Aorta (tissue), 5 donors: ENCODE measurements at regions not wholly inside any gene's neighbourhood (a gene's known extent, or its start where the extent isn't known, plus 50 kb on each side); places are given as distances from the start of the nearest gene placed in this dataset.
A peak's percentile ranks its signal among the peaks of the same experiment; 100 is the strongest.
"Not testable (repeated sequence)": the region's sequence is repeated elsewhere in the genome, so short reads cannot be mapped to it uniquely, and the experiment has no call there.

Experiments
- ATAC-seq: fragments of 200-7000 bp; cut with Tn5 transposase; one replicate; pipeline ENCODE4 v1.9.1; 2022; ENCODE audit warnings: moderate library complexity; ENCODE audit not compliant: low FRiP score
- DNase-seq, 2 donors: peaks; one replicate each; pipeline ENCODE4 v3.0.0-alpha.2; 2020
- H3K27ac ChIP-seq, 2 donors: one replicate each; pipeline ENCODE4 v1.5.1; 2013; ENCODE audit warnings: low read length in 2 of 2, mild to moderate bottlenecking in 2 of 2, moderate library complexity in 2 of 2, control low read depth in 1 of 2, inconsistent platforms in 1 of 2, low read depth in 1 of 2
- H3K27me3 ChIP-seq, 2 donors: one replicate each; pipeline ENCODE4 v1.6.1; 2013; ENCODE audit warnings: control low read depth in 1 of 2, low read length in 1 of 2, mild to moderate bottlenecking in 1 of 2, moderate library complexity in 1 of 2; ENCODE audit not compliant: insufficient read depth in 2 of 2, control insufficient read depth in 1 of 2
- H3K36me3 ChIP-seq, 2 donors: one replicate each; pipeline ENCODE4 v1.6.1; 2013; ENCODE audit warnings: control low read depth in 1 of 2, low read length in 1 of 2, mild to moderate bottlenecking in 1 of 2; ENCODE audit not compliant: insufficient read depth in 2 of 2, control insufficient read depth in 1 of 2
- H3K4me1 ChIP-seq, 2 donors: one replicate each; pipeline ENCODE4 v1.6.1; 2013; ENCODE audit warnings: low read length in 2 of 2, control low read depth in 1 of 2, mild to moderate bottlenecking in 1 of 2, moderate library complexity in 1 of 2; ENCODE audit not compliant: insufficient read depth in 2 of 2, control insufficient read depth in 1 of 2
- H3K4me3 ChIP-seq, 2 donors: one replicate each; pipeline ENCODE4 v1.5.1; 2013; ENCODE audit warnings: low read length in 2 of 2, control low read depth in 1 of 2, mild to moderate bottlenecking in 1 of 2
- H3K9me3 ChIP-seq: one replicate; pipeline ENCODE4 v1.6.1; 2013; ENCODE audit warnings: mild to moderate bottlenecking, low read length; ENCODE audit not compliant: control insufficient read depth
- WGBS, 2 donors: extraction: QIAGEN DNeasy Blood & Tissue Kit; methylation state at CpG; one replicate each; pipeline ENCODE4 v1.1.7; 2013; 5-methylcytosine and 5-hydroxymethylcytosine counted together
- intact Hi-C, 2 donors: fragments of 100-400 bp; cut with DNase I; formaldehyde crosslinking; loops; one replicate each; pipeline versions ENCODE4 v1.14.2 to v1.15.0; 2022
- donor health status: healthy with polysubstance abuse.
- donor health status: Bipolar disorder and iron deficiency.
- donor health status: DM: no; HTN: no; CAD: no.
- donor health status: DM: no; HTN: no; CAD: no.
- donor health status: DM: yes; HTN: yes; CAD: no.

DNA sequence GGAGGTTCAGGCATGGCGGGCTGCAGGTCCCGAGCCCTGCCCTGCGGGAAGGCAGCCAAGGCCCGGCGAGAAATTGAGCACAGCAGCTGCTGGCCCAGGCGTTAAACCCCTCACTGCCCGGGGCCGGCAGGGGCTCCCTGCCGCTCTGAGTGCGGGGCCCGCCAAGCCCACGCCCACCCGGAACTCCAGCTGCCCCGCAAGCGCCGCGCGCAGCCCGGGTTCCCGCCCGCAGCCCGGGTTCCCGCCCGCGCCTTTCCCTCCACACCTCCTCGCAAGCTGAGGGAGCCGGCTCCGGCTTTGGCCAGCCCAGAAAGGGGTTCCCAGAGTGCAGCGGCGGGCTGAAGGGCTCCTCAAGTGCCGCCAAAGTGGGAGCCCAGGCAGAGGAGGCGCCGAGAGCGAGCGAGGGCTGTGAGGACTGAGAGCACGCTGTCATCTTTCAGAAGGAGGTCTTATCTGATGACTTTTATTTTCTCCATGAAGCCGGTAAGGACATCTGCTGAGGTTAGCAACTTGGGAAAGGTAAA is 439.6 kb upstream of the ANO5 start:
- H3K36me3 ChIP-seq, H3K27ac ChIP-seq, H3K4me1 ChIP-seq, H3K9me3 ChIP-seq, intact Hi-C loops, DNase-seq, ATAC-seq, H3K27me3 ChIP-seq, H3K4me3 ChIP-seq: not testable (repeated sequence)
- WGBS, 2 donors = 87 to 88% methylated on average over 16 to 37 of the region's 37 CpGs

- WGBS, 2 donors = 79 to 86% methylated on average over 3 of the region's 3 CpGs
- H3K4me3 ChIP-seq = no peak overlapping the region
- H3K27ac ChIP-seq = no peak overlapping the region
- H3K27me3 ChIP-seq = no peaks in the 10 kb centered on the region
- intact Hi-C loops = no loop called here
- H3K9me3 ChIP-seq = peaks cover 3% of the 10 kb centered on the region
- no peaks in the 10 kb centered on the region for H3K4me1 ChIP-seq
- no peaks in the 10 kb centered on the region for H3K36me3 ChIP-seq
- ATAC-seq (no peak), DNase-seq (no peak)
These were observed 431.9 kb upstream of the ANO5 start for GRCh38 chr11:21761000-21761399.

DNA sequence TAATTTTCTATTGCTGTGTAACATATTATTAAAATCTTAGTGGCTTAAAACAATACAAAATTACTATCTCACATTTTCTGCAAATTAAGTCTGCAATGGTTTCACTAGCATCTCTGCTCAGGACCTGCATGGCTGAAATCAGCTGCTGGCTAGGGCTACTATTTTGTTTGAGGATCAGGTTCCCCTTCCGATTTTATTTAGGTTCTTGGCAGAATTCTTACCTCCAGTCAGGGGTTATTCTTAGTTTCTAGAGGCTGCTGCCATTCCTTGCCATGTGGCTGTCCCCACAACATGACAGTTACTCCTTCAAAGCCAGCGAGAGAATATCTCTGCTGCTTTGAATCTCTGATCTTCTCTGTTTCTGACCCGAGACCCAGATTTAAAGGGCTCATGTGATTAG is 424.5 kb upstream of the ANO5 start:
- no peaks in the 10 kb centered on the region for H3K4me1 ChIP-seq
- no peaks in the 10 kb centered on the region for H3K27me3 ChIP-seq
- no peaks in the 10 kb centered on the region for H3K36me3 ChIP-seq
- DNase-seq (no peak), ATAC-seq (no peak)
- H3K9me3 ChIP-seq = no peaks in the 10 kb centered on the region
- no peak overlapping the region for H3K4me3 ChIP-seq
- intact Hi-C loops = no loop called here
- no peak overlapping the region for H3K27ac ChIP-seq
- WGBS, 2 donors = 55 to 66% methylated on average over 3 of the region's 3 CpGs

- DNase-seq (no peak), ATAC-seq (no peak)
- Histone ChIP-seq H3K9me3 (no peaks in the 10 kb centered on the region), H3K27ac (no peak overlapping the region), H3K4me3 (no peak overlapping the region), H3K27me3 (no peaks in the 10 kb centered on the region), H3K4me1 (peaks cover 0 to 1% of the 10 kb centered on the region in 2 donors), H3K36me3 (no peaks in the 10 kb centered on the region)
- intact Hi-C loops = no loop called here
- 53 to 57% methylated on average over 3 of the region's 3 CpGs for WGBS, 2 donors
These were observed 423.7 kb upstream of the ANO5 start for GRCh38 chr11:21769188-21769587.

GRCh38 chr11:21771097-21771496 is 421.8 kb upstream of the ANO5 start:
- DNase-seq (no peak), ATAC-seq (no peak)
- H3K27me3 ChIP-seq = no peaks in the 10 kb centered on the region
- WGBS, 2 donors = 0 to 5% methylated on average over 1 of the region's 1 CpG
- no peaks in the 10 kb centered on the region for H3K36me3 ChIP-seq
- no peak overlapping the region for H3K27ac ChIP-seq
- peaks cover 0 to 2% of the 10 kb centered on the region in 2 donors for H3K4me1 ChIP-seq
- no peak overlapping the region for H3K4me3 ChIP-seq
- H3K9me3 ChIP-seq = no peaks in the 10 kb centered on the region
- intact Hi-C loops = no loop called here

DNA sequence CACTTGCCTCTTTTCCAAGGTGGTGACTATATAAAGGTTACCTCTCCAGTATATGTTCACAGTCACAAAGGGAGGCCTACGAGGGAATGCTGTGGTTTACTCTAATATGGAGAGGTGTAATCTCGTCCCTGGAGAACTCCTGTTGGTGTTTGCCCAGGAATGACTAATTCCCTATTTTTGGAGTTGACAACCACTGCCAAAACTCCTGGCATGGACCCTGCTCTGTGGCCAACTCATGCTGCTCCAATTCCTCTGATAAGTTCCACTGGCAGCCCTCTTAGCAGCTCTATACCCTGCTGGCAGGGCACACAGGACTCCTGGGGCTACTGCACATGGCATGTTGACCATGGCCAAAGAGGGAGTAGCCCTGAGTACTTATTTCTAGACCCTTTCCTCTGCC is 418.7 kb upstream of the ANO5 start:
- H3K4me3 ChIP-seq = no peak overlapping the region
- H3K36me3 ChIP-seq = no peaks in the 10 kb centered on the region
- DNase-seq = peak; percentile 71 to 76
- H3K27me3 ChIP-seq = no peaks in the 10 kb centered on the region
- peaks cover 0 to 2% of the 10 kb centered on the region in 2 donors for H3K4me1 ChIP-seq
- peak overlapping the region in 1 of 2 donors; percentile 54 for H3K27ac ChIP-seq
- no peaks in the 10 kb centered on the region for H3K9me3 ChIP-seq
- intact Hi-C loops = no loop called here
- 0 to 6% methylated on average over 2 of the region's 2 CpGs for WGBS, 2 donors
- ATAC-seq = peak; percentile 65

- intact Hi-C loops = no loop called here
- DNase-seq = no peak
- no peaks in the 10 kb centered on the region for H3K27me3 ChIP-seq
- H3K9me3 ChIP-seq = no peaks in the 10 kb centered on the region
- H3K27ac ChIP-seq = no peak overlapping the region
- H3K4me3 ChIP-seq = no peak overlapping the region
- no peak for ATAC-seq
- H3K4me1 ChIP-seq = peaks cover 0 to 2% of the 10 kb centered on the region in 2 donors
- no peaks in the 10 kb centered on the region for H3K36me3 ChIP-seq
These were observed 417.0 kb upstream of the ANO5 start for GRCh38 chr11:21775911-21776310.

DNA sequence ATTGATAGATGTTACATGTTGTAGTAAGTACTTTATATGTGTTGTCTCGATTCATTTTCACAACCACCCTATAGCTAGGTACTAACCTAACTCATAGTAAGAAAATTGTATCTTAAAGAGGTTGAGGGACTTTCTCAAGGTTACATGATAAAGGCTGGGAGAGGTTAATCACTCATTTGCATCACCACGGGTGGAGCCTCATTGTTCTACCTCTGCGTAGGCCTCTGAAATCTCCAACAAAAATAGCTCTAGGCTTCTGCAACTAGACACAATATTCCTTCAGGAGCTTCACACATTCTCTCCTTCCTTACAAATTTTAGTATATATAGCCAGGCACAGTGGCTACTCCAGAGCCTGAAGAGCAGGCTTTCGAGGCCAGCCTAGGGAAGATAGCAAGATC is 408.9 kb upstream of the ANO5 start:
- WGBS, 2 donors = 64 to 68% methylated on average over 4 of the region's 4 CpGs
- no peaks in the 10 kb centered on the region for H3K9me3 ChIP-seq
- H3K4me3 ChIP-seq = no peak overlapping the region
- intact Hi-C loops = no loop called here
- H3K36me3 ChIP-seq = no peaks in the 10 kb centered on the region
- no peak overlapping the region for H3K27ac ChIP-seq
- no peaks in the 10 kb centered on the region for H3K4me1 ChIP-seq
- H3K27me3 ChIP-seq = no peaks in the 10 kb centered on the region
- ATAC-seq (no peak), DNase-seq (no peak)

GRCh38 chr11:21785351-21785750 is 407.5 kb upstream of the ANO5 start:
- H3K36me3 ChIP-seq = no peaks in the 10 kb centered on the region
- H3K4me3 ChIP-seq = no peak overlapping the region
- H3K27me3 ChIP-seq = no peaks in the 10 kb centered on the region
- no peaks in the 10 kb centered on the region for H3K4me1 ChIP-seq
- ATAC-seq (no peak), DNase-seq (no peak)
- no peak overlapping the region for H3K27ac ChIP-seq
- H3K9me3 ChIP-seq = no peaks in the 10 kb centered on the region
- WGBS, 2 donors = 59% methylated on average over 3 of the region's 3 CpGs
- intact Hi-C loops = no loop called here
